ENCODE measurements at regions not wholly inside any gene's neighbourhood (a gene's known extent, or its start where the extent isn't known, plus 50 kb on each side); places are given as distances from the start of the nearest gene placed in this dataset.

DNA sequence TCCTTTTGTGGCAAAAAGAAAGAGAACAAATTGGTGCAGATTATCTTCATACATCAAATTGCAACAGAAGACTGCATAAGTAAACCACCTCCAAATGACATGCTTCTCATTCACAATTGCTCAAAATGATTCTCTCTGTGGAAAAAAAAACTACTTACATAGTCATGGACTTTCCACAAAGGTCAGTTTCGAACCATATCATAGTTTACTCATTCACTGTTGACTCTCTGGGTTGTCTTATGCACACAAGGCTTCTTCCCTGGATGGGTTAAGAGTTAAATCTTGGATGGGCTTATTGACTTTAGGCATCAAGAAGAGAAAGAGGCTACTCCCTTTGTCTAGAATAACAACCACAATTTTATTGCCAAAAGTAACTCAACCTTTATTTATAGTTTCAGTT, 91.3 kb upstream of the RAB27B start:
- TF ChIP-seq, protein P1, sequence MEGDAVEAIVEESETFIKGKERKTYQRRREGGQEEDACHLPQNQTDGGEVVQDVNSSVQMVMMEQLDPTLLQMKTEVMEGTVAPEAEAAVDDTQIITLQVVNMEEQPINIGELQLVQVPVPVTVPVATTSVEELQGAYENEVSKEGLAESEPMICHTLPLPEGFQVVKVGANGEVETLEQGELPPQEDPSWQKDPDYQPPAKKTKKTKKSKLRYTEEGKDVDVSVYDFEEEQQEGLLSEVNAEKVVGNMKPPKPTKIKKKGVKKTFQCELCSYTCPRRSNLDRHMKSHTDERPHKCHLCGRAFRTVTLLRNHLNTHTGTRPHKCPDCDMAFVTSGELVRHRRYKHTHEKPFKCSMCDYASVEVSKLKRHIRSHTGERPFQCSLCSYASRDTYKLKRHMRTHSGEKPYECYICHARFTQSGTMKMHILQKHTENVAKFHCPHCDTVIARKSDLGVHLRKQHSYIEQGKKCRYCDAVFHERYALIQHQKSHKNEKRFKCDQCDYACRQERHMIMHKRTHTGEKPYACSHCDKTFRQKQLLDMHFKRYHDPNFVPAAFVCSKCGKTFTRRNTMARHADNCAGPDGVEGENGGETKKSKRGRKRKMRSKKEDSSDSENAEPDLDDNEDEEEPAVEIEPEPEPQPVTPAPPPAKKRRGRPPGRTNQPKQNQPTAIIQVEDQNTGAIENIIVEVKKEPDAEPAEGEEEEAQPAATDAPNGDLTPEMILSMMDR (IDR thresholded peaks at IDR 0.05; ENCODE audit: borderline replicate concordance, extremely low read depth, low read length, poor library complexity, severe bottlenecking): no peak
- no peak for TF ChIP-seq EZH2 (IDR thresholded peaks at IDR 0.05; ENCODE audit: borderline replicate concordance, low read depth, low read length, severe bottlenecking)

All from DND-41 (cell line).